CD14-positive monocyte (primary cell): ENCODE measurements at regions not wholly inside any gene's neighbourhood (a gene's known extent, or its start where the extent isn't known, plus 50 kb on each side); places are given as distances from the start of the nearest gene placed in this dataset.

Experiments used
- DNase-seq, 3 donors: peaks; one replicate each; pipeline ENCODE4 v3.0.0-alpha.2; 2011 to 2022
- H2AFZ ChIP-seq: 2 replicates; pipeline ENCODE4 v1.6.0; 2012; ENCODE audit warnings: mild to moderate bottlenecking, low read depth, low read length, inconsistent platforms; ENCODE audit not compliant: insufficient read depth, poor library complexity, severe bottlenecking
- H3K27ac ChIP-seq, 2 donors: 1 replicate in 1 of 2; 2 replicates in 1 of 2; pipeline ENCODE4 v1.5.1; 2012 to 2013; ENCODE audit warnings: low read length in 2 of 2, control low read depth in 1 of 2, inconsistent platforms in 1 of 2, low read depth in 1 of 2, mild to moderate bottlenecking in 1 of 2
- H3K27me3 ChIP-seq, 2 donors: one replicate each; pipeline versions ENCODE4 v1.6.0 to v1.6.1; 2011 to 2013; ENCODE audit warnings: low read length in 2 of 2; ENCODE audit not compliant: control insufficient read depth in 2 of 2, insufficient read depth in 2 of 2
- H3K36me3 ChIP-seq, 2 donors: replicated peaks in 1 of 2; 1 replicate in 1 of 2; 2 replicates in 1 of 2; pipeline versions ENCODE4 v1.5.1 to v1.6.1; 2012 to 2013; ENCODE audit warnings: low read length in 2 of 2, control low read depth in 1 of 2, inconsistent platforms in 1 of 2, mild to moderate bottlenecking in 1 of 2; ENCODE audit not compliant: insufficient read depth in 2 of 2, control insufficient read depth in 1 of 2
- H3K4me1 ChIP-seq, 2 donors: 1 replicate in 1 of 2; 2 replicates in 1 of 2; pipeline versions ENCODE4 v1.5.1 to v1.6.1; 2012 to 2013; ENCODE audit warnings: low read length in 2 of 2, control low read depth in 1 of 2, inconsistent platforms in 1 of 2, mild to moderate bottlenecking in 1 of 2, moderate library complexity in 1 of 2; ENCODE audit not compliant: insufficient read depth in 2 of 2, control insufficient read depth in 1 of 2
- H3K4me2 ChIP-seq: replicated peaks from 2 replicates; pipeline ENCODE3; 2012; ENCODE audit warnings: low read length, moderate library complexity, mild to moderate bottlenecking; ENCODE audit not compliant: poor library complexity, severe bottlenecking; ENCODE audit errors: extremely low read depth
- H3K4me3 ChIP-seq, 3 experiments: fragments of 200-600 bp in 1 of 3; sonication (generic) in 1 of 3; replicated peaks in 1 of 3; 1 replicate in 2 of 3; 2 replicates in 1 of 3; pipeline ENCODE4 v1.5.1; 2011 to 2013; ENCODE audit warnings: low read length in 3 of 3, mild to moderate bottlenecking in 3 of 3, control low read depth in 2 of 3, low read depth in 2 of 3, inconsistent platforms in 1 of 3, moderate library complexity in 1 of 3
- H3K79me2 ChIP-seq: 2 replicates; pipeline ENCODE4 v1.6.0; 2012; ENCODE audit warnings: mild to moderate bottlenecking, control low read depth, inconsistent platforms, low read length, moderate library complexity; ENCODE audit not compliant: insufficient read depth
- H3K9ac ChIP-seq: 2 replicates; pipeline ENCODE4 v1.6.0; 2017; ENCODE audit warnings: low read length, mild to moderate bottlenecking; ENCODE audit not compliant: insufficient read depth, poor library complexity, severe bottlenecking
- H3K9me3 ChIP-seq, 2 donors: replicated peaks in 1 of 2; 1 replicate in 1 of 2; 2 replicates in 1 of 2; pipeline versions ENCODE4 v1.5.1 to v1.6.1; 2012 to 2013; ENCODE audit warnings: low read length in 2 of 2, control low read depth in 1 of 2; ENCODE audit not compliant: control insufficient read depth in 1 of 2, insufficient read depth in 1 of 2
- H4K20me1 ChIP-seq: 2 replicates; pipeline ENCODE4 v1.6.0; 2012; ENCODE audit warnings: mild to moderate bottlenecking, low read length, control low read depth, moderate library complexity; ENCODE audit not compliant: insufficient read depth
- H3K27ac Mint-ChIP-seq, 7 donors: one replicate each; pipeline ENCODE4 v1.8.0; 2020; ENCODE audit warnings: mild to moderate bottlenecking in 7 of 7, mixed read lengths in 7 of 7, moderate library complexity in 6 of 7, inconsistent platforms in 2 of 7
- H3K27me3 Mint-ChIP-seq, 3 donors: one replicate each; pipeline ENCODE4 v1.8.0; 2021 to 2022; ENCODE audit warnings: low read depth in 3 of 3, mild to moderate bottlenecking in 3 of 3, mixed read lengths in 3 of 3, moderate library complexity in 3 of 3, inconsistent platforms in 1 of 3
- H3K36me3 Mint-ChIP-seq, 2 donors: one replicate each; pipeline ENCODE4 v1.8.0; 2020; ENCODE audit warnings: mixed read lengths in 2 of 2, inconsistent platforms in 1 of 2, mild to moderate bottlenecking in 1 of 2
- H3K4me1 Mint-ChIP-seq: one replicate; pipeline ENCODE4 v1.8.0; 2020; ENCODE audit warnings: mild to moderate bottlenecking, mixed read lengths
- H3K4me3 Mint-ChIP-seq, 2 donors: one replicate each; pipeline ENCODE4 v1.8.0; 2020; ENCODE audit warnings: mild to moderate bottlenecking in 2 of 2, mixed read lengths in 2 of 2, moderate library complexity in 1 of 2
- H3K9me3 Mint-ChIP-seq, 7 donors: one replicate each; pipeline ENCODE4 v1.8.0; 2020 to 2022; ENCODE audit warnings: mixed read lengths in 7 of 7, mild to moderate bottlenecking in 6 of 7, moderate library complexity in 6 of 7, inconsistent platforms in 2 of 7
- WGBS: methylation state at CpG from one replicate; pipeline ENCODE4 v1.1.5; 2013; ENCODE audit warnings: missing lambda C conversion rate; ENCODE audit not compliant: insufficient coverage; 5-methylcytosine and 5-hydroxymethylcytosine counted together
- intact Hi-C, 2 donors: fragments of 100-400 bp; cut with micrococcal nuclease; formaldehyde crosslinking; loops; one replicate each; pipeline versions ENCODE4 v1.15.0 to v1.15.1; 2023
- TF ChIP-seq, protein P1 (sequence below): fragments of 200-600 bp; IDR thresholded peaks from one replicate; pipeline ENCODE4 v1.8.0; 2022; ENCODE audit warnings: antibody characterized with exemption, mild to moderate bottlenecking

DNA sequence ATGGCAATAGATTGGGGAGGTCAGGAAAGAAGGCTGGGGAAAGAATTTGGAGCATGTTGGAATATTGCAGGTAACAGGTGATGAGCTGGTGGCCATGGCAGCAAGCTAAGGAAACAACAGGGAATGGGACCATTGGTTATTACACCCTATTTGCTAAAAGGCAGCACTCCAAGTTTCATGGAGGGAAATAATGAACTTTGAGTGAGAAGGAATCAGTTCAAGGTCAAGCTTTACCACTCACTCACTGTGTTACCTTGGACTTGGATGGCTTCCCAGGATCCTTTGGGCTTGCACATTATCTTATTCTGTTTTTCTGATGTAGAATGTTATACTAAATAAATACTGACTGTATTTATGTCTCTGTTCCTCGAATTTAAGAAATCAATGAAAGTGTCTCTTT, 792.8 kb upstream of the CDH8 start:
- Mint-ChIP-seq H3K36me3 (no peaks in the 10 kb centered on the region), H3K27me3 (no peaks in the 10 kb centered on the region), H3K27ac (peak overlapping the region in 1 of 7 donors; percentile 62), H3K9me3 (peaks cover 0 to 6% (median 2%) of the 10 kb centered on the region in 7 donors), H3K4me1 (no peaks in the 10 kb centered on the region), H3K4me3 (no peak overlapping the region)
- Histone ChIP-seq H3K4me2 (no peak overlapping the region), H3K27ac (no peak overlapping the region), H3K79me2 (no peaks in the 10 kb centered on the region), H3K9ac (no peak overlapping the region), H3K27me3 (no peaks in the 10 kb centered on the region), H3K36me3 (no peaks in the 10 kb centered on the region), H3K4me1 (no peaks in the 10 kb centered on the region), H2AFZ (no peak overlapping the region), H3K9me3 (no peaks in the 10 kb centered on the region), H4K20me1 (no peaks in the 10 kb centered on the region), H3K4me3 (no peak overlapping the region)
- TF ChIP-seq, protein P1, sequence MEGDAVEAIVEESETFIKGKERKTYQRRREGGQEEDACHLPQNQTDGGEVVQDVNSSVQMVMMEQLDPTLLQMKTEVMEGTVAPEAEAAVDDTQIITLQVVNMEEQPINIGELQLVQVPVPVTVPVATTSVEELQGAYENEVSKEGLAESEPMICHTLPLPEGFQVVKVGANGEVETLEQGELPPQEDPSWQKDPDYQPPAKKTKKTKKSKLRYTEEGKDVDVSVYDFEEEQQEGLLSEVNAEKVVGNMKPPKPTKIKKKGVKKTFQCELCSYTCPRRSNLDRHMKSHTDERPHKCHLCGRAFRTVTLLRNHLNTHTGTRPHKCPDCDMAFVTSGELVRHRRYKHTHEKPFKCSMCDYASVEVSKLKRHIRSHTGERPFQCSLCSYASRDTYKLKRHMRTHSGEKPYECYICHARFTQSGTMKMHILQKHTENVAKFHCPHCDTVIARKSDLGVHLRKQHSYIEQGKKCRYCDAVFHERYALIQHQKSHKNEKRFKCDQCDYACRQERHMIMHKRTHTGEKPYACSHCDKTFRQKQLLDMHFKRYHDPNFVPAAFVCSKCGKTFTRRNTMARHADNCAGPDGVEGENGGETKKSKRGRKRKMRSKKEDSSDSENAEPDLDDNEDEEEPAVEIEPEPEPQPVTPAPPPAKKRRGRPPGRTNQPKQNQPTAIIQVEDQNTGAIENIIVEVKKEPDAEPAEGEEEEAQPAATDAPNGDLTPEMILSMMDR, result no peak
- WGBS, result no CpG with 5 or more reads among the region's 1 CpG
- intact Hi-C loops, result no loop called here
- no peak for DNase-seq

DNA sequence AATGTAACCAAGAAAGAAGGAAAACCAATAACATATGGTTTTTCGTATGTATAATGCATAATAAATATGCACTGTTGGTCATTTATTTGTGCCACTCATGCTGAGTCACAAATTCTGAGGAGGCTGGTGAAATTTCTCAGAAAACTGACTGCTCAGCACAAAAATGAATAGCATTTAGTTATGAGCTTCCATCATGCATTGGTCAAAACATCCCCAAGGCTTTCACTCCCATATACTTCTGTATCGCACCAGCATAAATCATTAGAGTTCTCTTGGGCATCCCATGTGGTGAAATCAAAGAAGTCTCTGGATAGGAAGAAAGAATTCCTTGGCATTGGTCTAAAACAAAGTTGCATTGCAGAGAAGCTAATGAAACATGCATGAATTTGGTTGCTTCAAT, 785.6 kb upstream of the CDH8 start:
- intact Hi-C loops, result no loop called here
- no peaks in the 10 kb centered on the region for H3K36me3 Mint-ChIP-seq
- WGBS, result no CpG with 5 or more reads among the region's 2 CpGs

More for the DNA sequence above, 785.6 kb upstream of the CDH8 start:
- Histone ChIP-seq H3K4me2 (no peak overlapping the region), H3K4me3 (no peak overlapping the region), H3K27me3 (no peaks in the 10 kb centered on the region), H3K4me1 (no peaks in the 10 kb centered on the region), H3K79me2 (no peaks in the 10 kb centered on the region), H3K9me3 (no peaks in the 10 kb centered on the region), H3K27ac (no peak overlapping the region), H3K9ac (no peak overlapping the region), H3K36me3 (no peaks in the 10 kb centered on the region), H4K20me1 (no peaks in the 10 kb centered on the region), H2AFZ (no peak overlapping the region)
- no peaks in the 10 kb centered on the region for H3K4me1 Mint-ChIP-seq
- peaks cover 0 to 4% (median 0%) of the 10 kb centered on the region in 7 donors for H3K9me3 Mint-ChIP-seq
- H3K27me3 Mint-ChIP-seq, result no peaks in the 10 kb centered on the region
- H3K4me3 Mint-ChIP-seq, result no peak overlapping the region
- DNase-seq, result no peak
- TF ChIP-seq, protein P1, result no peak
- no peak overlapping the region for H3K27ac Mint-ChIP-seq
